ENCODE measurements at regions not wholly inside any gene's neighbourhood (a gene's known extent, or its start where the extent isn't known, plus 50 kb on each side); places are given as distances from the start of the nearest gene placed in this dataset.
"Not testable (repeated sequence)": the region's sequence is repeated elsewhere in the genome, so short reads cannot be mapped to it uniquely, and the experiment has no call there.

- Mint-ChIP-seq H3K27ac (no peak overlapping the region), H3K9me3 (peaks cover 10% of the 10 kb centered on the region), H3K4me1 (no peaks in the 10 kb centered on the region), H3K36me3 (no peaks in the 10 kb centered on the region), H3K4me3 (no peak overlapping the region)
- ATAC-seq = no peak
- DNase-seq (ENCODE audit: low spot score in 2 of 2) = no peak
These were observed 678.1 kb downstream of the ANKRD7 start for GRCh38 chr7:118902600-118902999.

DNA sequence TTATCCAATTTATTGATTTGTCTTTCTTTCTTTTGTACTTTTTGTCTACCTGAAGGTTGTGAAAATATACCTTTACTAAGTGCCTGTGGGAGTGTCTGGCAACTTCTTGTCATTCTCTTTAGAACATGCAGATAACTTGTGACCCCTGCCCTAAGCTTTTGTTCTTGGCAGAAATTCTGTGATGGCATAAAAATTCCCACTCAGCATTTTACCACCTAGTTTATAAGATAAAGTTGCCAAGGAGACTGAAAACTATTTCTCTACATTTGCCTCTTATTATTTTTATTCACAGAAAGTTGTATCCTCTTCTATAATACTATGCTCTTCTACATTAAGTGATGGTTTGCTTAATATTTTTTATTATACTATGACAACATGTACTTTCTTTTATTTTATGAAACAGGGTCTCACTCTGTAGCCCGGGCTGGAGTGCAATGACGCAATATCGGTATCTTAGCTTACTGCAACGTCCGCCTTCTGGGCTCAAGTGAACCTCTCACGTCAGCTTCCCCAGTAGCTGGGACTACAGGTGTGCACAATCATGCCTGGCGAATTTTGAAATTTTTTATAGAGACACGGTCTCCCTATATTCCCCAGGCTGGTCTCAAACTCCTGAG lies 683.5 kb downstream of the ANKRD7 start:
- no peaks in the 10 kb centered on the region for H3K36me3 Mint-ChIP-seq
- H3K4me3 Mint-ChIP-seq = no peak overlapping the region
- no peak overlapping the region for H3K27ac Mint-ChIP-seq
- DNase-seq (ENCODE audit: low spot score in 2 of 2) (no peak), ATAC-seq (no peak)
- peaks cover 14% of the 10 kb centered on the region for H3K9me3 Mint-ChIP-seq
- H3K4me1 Mint-ChIP-seq = no peaks in the 10 kb centered on the region

GRCh38 chr7:118916120-118916519 lies 691.6 kb downstream of the ANKRD7 start:
- not testable (repeated sequence) for H3K27ac Mint-ChIP-seq; H3K9me3 Mint-ChIP-seq; DNase-seq (ENCODE audit: low spot score in 2 of 2); H3K4me1 Mint-ChIP-seq; H3K36me3 Mint-ChIP-seq; H3K4me3 Mint-ChIP-seq; ATAC-seq

GRCh38 chr7:118918556-118918955 lies 694.1 kb downstream of the ANKRD7 start:
- Mint-ChIP-seq H3K4me3 (no peak overlapping the region), H3K9me3 (no peaks in the 10 kb centered on the region), H3K27ac (no peak overlapping the region), H3K36me3 (no peaks in the 10 kb centered on the region), H3K4me1 (no peaks in the 10 kb centered on the region)
- ATAC-seq = no peak
- no peak for DNase-seq (ENCODE audit: low spot score in 2 of 2)

- Mint-ChIP-seq H3K36me3 (no peaks in the 10 kb centered on the region), H3K27ac (no peak overlapping the region), H3K4me3 (no peak overlapping the region), H3K4me1 (no peaks in the 10 kb centered on the region), H3K9me3 (peaks cover 3% of the 10 kb centered on the region)
- DNase-seq (ENCODE audit: low spot score in 2 of 2) = no peak
- ATAC-seq = no peak
These were observed 714.3 kb downstream of the ANKRD7 start for GRCh38 chr7:118938845-118939244.

- H3K36me3 Mint-ChIP-seq = no peaks in the 10 kb centered on the region
- peaks cover 6% of the 10 kb centered on the region for H3K9me3 Mint-ChIP-seq
- ATAC-seq (no peak), DNase-seq (ENCODE audit: low spot score in 2 of 2) (no peak)
- H3K4me1 Mint-ChIP-seq = no peaks in the 10 kb centered on the region
- H3K4me3 Mint-ChIP-seq = no peak overlapping the region
- H3K27ac Mint-ChIP-seq = no peak overlapping the region
These were observed 719.8 kb downstream of the ANKRD7 start for GRCh38 chr7:118944271-118944670.

GRCh38 chr7:118945911-118946682 lies 721.6 kb downstream of the ANKRD7 start:
- no peaks in the 10 kb centered on the region for H3K4me1 Mint-ChIP-seq
- H3K36me3 Mint-ChIP-seq = no peaks in the 10 kb centered on the region
- ATAC-seq = no peak
- H3K9me3 Mint-ChIP-seq = peaks cover 6% of the 10 kb centered on the region
- no peak overlapping the region for H3K27ac Mint-ChIP-seq
- no peak for DNase-seq (ENCODE audit: low spot score in 2 of 2)
- no peak overlapping the region for H3K4me3 Mint-ChIP-seq

DNA sequence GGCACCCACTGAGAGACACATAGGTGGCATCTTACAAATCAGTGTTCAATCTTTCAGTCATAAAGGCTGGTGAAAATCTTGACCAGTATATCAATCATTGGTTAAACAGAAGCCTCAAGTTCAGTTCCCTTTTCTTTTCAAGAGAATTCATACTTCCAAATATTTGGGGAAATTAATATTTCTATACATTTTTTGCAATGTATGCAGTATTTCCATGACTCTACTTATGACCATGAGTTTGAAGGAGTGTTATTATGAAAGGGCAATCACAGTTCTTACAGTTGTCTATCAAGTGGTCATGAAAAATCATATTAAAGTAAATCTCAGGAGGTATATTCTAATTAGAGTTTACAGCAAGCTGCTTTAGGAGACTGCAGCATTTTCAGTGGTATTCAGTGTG lies 724.0 kb downstream of the ANKRD7 start:
- Mint-ChIP-seq H3K4me1 (no peaks in the 10 kb centered on the region), H3K9me3 (peaks cover 9% of the 10 kb centered on the region), H3K4me3 (no peak overlapping the region), H3K36me3 (no peaks in the 10 kb centered on the region), H3K27ac (no peak overlapping the region)
- ATAC-seq = no peak
- DNase-seq (ENCODE audit: low spot score in 2 of 2) = no peak

GRCh38 chr7:118949031-118949430 lies 724.5 kb downstream of the ANKRD7 start:
- Mint-ChIP-seq H3K36me3 (no peaks in the 10 kb centered on the region), H3K4me3 (no peak overlapping the region), H3K4me1 (no peaks in the 10 kb centered on the region), H3K27ac (no peak overlapping the region), H3K9me3 (peaks cover 9% of the 10 kb centered on the region)
- ATAC-seq (no peak), DNase-seq (ENCODE audit: low spot score in 2 of 2) (no peak)

DNA sequence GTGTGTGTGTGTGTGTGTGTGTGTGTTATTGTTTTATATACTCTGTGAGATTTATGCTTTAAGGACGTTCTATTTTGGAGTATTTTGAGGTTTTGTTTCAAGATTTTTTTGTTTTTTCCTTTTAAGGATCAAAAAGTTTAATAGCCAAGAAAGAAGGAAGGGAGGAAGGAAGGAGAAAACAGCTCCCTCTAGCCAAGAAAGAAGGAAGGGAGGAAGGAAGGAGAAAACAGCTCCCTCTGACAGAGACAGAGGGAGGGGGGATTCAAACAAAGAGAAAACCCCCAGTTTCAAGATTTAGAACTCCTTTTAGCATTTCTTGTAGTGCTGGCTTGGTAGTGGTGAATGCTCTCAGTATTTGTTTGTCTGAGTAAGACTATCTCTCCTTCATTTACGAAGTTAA lies 731.8 kb downstream of the ANKRD7 start:
- not testable (repeated sequence) for H3K4me1 Mint-ChIP-seq; ATAC-seq; H3K27ac Mint-ChIP-seq; DNase-seq (ENCODE audit: low spot score in 2 of 2); H3K36me3 Mint-ChIP-seq; H3K4me3 Mint-ChIP-seq
- peaks cover 10% of the 10 kb centered on the region for H3K9me3 Mint-ChIP-seq

GRCh38 chr7:118969370-118969769 lies 744.9 kb downstream of the ANKRD7 start:
- Mint-ChIP-seq H3K4me1 (no peaks in the 10 kb centered on the region), H3K27ac (no peak overlapping the region), H3K4me3 (no peak overlapping the region), H3K36me3 (no peaks in the 10 kb centered on the region), H3K9me3 (peaks cover 11% of the 10 kb centered on the region)
- DNase-seq (ENCODE audit: low spot score in 2 of 2) (no peak), ATAC-seq (no peak)

GRCh38 chr7:118971706-118972105 lies 747.2 kb downstream of the ANKRD7 start:
- ATAC-seq = no peak
- Mint-ChIP-seq H3K4me1 (no peaks in the 10 kb centered on the region), H3K36me3 (no peaks in the 10 kb centered on the region), H3K9me3 (peaks cover 11% of the 10 kb centered on the region), H3K4me3 (no peak overlapping the region), H3K27ac (no peak overlapping the region)
- DNase-seq (ENCODE audit: low spot score in 2 of 2) = no peak

GRCh38 chr7:118974836-118975235 lies 750.3 kb downstream of the ANKRD7 start:
- H3K4me3 Mint-ChIP-seq = no peak overlapping the region
- H3K4me1 Mint-ChIP-seq = no peaks in the 10 kb centered on the region
- H3K36me3 Mint-ChIP-seq = no peaks in the 10 kb centered on the region

DNA sequence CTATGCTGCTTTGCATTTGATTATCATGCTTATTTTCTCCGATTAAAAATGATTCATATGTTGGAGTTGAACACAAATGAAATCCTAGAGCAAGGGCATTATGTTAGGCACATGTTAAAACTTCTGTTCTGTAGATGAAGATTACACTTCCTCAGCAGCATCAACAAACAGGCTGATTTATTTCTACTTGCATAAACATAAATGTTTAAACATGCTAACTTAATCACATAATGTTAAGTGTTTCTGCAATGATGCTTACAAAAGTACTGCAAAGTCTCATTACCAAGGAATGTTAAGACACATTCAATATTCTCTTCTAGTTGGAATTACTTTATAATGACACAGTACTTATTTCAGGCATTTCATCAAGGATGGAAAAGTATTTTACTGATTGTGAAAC lies 770.8 kb downstream of the ANKRD7 start:
- no peak overlapping the region for H3K27ac Mint-ChIP-seq
- H3K4me1 Mint-ChIP-seq = no peaks in the 10 kb centered on the region
- peaks cover 5% of the 10 kb centered on the region for H3K9me3 Mint-ChIP-seq
- DNase-seq (ENCODE audit: low spot score in 2 of 2) = no peak
- H3K36me3 Mint-ChIP-seq = no peaks in the 10 kb centered on the region
- ATAC-seq = no peak
- no peak overlapping the region for H3K4me3 Mint-ChIP-seq

More at GRCh38 chr7:118974836-118975235, 750.3 kb downstream of the ANKRD7 start:
- DNase-seq (ENCODE audit: low spot score in 2 of 2) (no peak), ATAC-seq (no peak)
- no peak overlapping the region for H3K27ac Mint-ChIP-seq
- peaks cover 7% of the 10 kb centered on the region for H3K9me3 Mint-ChIP-seq

- Mint-ChIP-seq H3K9me3 (peaks cover 19% of the 10 kb centered on the region), H3K27ac (no peak overlapping the region), H3K4me1 (no peaks in the 10 kb centered on the region), H3K36me3 (no peaks in the 10 kb centered on the region), H3K4me3 (no peak overlapping the region)
- ATAC-seq (no peak), DNase-seq (ENCODE audit: low spot score in 2 of 2) (no peak)
These were observed 782.7 kb downstream of the ANKRD7 start for GRCh38 chr7:119007236-119007635.

- Mint-ChIP-seq H3K4me1 (no peaks in the 10 kb centered on the region), H3K4me3 (no peak overlapping the region), H3K9me3 (peaks cover 15% of the 10 kb centered on the region), H3K36me3 (no peaks in the 10 kb centered on the region), H3K27ac (no peak overlapping the region)
- DNase-seq (ENCODE audit: low spot score in 2 of 2) (no peak), ATAC-seq (no peak)
These were observed 786.1 kb downstream of the ANKRD7 start for GRCh38 chr7:119010635-119011034.
